ENCODE measurements at regions not wholly inside any gene's neighbourhood (a gene's known extent, or its start where the extent isn't known, plus 50 kb on each side); places are given as distances from the start of the nearest gene placed in this dataset.

DNA sequence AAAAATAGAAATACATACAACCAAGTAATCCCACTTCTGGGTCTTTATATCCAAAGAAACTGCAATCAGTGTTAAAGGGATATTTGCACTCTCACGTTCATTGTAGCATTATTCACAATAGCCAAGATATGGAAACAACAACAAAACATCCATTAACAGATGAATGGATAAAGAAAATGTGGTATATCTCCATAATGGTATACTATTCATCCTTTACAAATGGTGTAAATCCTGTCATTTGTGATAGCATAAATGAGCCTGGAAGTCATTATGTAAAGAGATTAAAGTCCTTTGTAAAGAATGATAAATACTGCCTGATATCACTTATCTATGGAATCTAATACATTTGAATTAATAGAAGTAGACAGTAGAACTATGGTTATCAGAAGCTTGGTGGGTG lies 327.7 kb downstream of the UTRN start:
- H3K36me3 ChIP-seq (ENCODE audit: control insufficient read depth in 4 of 4, insufficient read depth in 3 of 4, low read depth in 1 of 4, low read length in 3 of 4): no peaks in the 10 kb centered on the region
- TF ChIP-seq EGR1 (IDR thresholded peaks at IDR 0.05; ENCODE audit: low read depth in 2 of 2) (no peak), HNF4A (conservative IDR thresholded peaks at IDR 0.05) (no peak), FOXA2 (IDR thresholded peaks at IDR 0.05) (no peak), RAD21 (IDR thresholded peaks at IDR 0.05) (no peak), RXRA (IDR thresholded peaks at IDR 0.05) (no peak), FOXA1 (IDR thresholded peaks at IDR 0.05) (no peak), YY1 (IDR thresholded peaks at IDR 0.05) (no peak), SP1 (IDR thresholded peaks at IDR 0.05) (no peak), TAF1 (conservative IDR thresholded peaks at IDR 0.05) (no peak), GABPA (IDR thresholded peaks at IDR 0.05 in 1 of 2, conservative IDR thresholded peaks at IDR 0.05 in 1 of 2) (no peak), NR2F2 (IDR thresholded peaks at IDR 0.05) (no peak), HNF4G (IDR thresholded peaks at IDR 0.05) (no peak), JUND (IDR thresholded peaks at IDR 0.05) (no peak)
- TF ChIP-seq, protein P1, sequence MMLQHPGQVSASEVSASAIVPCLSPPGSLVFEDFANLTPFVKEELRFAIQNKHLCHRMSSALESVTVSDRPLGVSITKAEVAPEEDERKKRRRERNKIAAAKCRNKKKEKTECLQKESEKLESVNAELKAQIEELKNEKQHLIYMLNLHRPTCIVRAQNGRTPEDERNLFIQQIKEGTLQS (IDR thresholded peaks at IDR 0.05): no peak
- TF ChIP-seq, protein P2, sequence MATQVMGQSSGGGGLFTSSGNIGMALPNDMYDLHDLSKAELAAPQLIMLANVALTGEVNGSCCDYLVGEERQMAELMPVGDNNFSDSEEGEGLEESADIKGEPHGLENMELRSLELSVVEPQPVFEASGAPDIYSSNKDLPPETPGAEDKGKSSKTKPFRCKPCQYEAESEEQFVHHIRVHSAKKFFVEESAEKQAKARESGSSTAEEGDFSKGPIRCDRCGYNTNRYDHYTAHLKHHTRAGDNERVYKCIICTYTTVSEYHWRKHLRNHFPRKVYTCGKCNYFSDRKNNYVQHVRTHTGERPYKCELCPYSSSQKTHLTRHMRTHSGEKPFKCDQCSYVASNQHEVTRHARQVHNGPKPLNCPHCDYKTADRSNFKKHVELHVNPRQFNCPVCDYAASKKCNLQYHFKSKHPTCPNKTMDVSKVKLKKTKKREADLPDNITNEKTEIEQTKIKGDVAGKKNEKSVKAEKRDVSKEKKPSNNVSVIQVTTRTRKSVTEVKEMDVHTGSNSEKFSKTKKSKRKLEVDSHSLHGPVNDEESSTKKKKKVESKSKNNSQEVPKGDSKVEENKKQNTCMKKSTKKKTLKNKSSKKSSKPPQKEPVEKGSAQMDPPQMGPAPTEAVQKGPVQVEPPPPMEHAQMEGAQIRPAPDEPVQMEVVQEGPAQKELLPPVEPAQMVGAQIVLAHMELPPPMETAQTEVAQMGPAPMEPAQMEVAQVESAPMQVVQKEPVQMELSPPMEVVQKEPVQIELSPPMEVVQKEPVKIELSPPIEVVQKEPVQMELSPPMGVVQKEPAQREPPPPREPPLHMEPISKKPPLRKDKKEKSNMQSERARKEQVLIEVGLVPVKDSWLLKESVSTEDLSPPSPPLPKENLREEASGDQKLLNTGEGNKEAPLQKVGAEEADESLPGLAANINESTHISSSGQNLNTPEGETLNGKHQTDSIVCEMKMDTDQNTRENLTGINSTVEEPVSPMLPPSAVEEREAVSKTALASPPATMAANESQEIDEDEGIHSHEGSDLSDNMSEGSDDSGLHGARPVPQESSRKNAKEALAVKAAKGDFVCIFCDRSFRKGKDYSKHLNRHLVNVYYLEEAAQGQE (IDR thresholded peaks at IDR 0.05): no peak
- TF ChIP-seq, protein P3, sequence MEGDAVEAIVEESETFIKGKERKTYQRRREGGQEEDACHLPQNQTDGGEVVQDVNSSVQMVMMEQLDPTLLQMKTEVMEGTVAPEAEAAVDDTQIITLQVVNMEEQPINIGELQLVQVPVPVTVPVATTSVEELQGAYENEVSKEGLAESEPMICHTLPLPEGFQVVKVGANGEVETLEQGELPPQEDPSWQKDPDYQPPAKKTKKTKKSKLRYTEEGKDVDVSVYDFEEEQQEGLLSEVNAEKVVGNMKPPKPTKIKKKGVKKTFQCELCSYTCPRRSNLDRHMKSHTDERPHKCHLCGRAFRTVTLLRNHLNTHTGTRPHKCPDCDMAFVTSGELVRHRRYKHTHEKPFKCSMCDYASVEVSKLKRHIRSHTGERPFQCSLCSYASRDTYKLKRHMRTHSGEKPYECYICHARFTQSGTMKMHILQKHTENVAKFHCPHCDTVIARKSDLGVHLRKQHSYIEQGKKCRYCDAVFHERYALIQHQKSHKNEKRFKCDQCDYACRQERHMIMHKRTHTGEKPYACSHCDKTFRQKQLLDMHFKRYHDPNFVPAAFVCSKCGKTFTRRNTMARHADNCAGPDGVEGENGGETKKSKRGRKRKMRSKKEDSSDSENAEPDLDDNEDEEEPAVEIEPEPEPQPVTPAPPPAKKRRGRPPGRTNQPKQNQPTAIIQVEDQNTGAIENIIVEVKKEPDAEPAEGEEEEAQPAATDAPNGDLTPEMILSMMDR (IDR thresholded peaks at IDR 0.05; ENCODE audit: low read depth, low read length, missing input control): no peak
- TF ChIP-seq, protein P4, sequence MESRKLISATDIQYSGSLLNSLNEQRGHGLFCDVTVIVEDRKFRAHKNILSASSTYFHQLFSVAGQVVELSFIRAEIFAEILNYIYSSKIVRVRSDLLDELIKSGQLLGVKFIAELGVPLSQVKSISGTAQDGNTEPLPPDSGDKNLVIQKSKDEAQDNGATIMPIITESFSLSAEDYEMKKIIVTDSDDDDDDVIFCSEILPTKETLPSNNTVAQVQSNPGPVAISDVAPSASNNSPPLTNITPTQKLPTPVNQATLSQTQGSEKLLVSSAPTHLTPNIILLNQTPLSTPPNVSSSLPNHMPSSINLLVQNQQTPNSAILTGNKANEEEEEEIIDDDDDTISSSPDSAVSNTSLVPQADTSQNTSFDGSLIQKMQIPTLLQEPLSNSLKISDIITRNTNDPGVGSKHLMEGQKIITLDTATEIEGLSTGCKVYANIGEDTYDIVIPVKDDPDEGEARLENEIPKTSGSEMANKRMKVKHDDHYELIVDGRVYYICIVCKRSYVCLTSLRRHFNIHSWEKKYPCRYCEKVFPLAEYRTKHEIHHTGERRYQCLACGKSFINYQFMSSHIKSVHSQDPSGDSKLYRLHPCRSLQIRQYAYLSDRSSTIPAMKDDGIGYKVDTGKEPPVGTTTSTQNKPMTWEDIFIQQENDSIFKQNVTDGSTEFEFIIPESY (IDR thresholded peaks at IDR 0.05): no peak
- TF ChIP-seq, protein P5, sequence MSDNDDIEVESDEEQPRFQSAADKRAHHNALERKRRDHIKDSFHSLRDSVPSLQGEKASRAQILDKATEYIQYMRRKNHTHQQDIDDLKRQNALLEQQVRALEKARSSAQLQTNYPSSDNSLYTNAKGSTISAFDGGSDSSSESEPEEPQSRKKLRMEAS (IDR thresholded peaks at IDR 0.05): no peak
- no peak overlapping the region for H3K27ac ChIP-seq (ENCODE audit: low read depth in 1 of 2, low read length in 2 of 2)
- H3K27me3 ChIP-seq (ENCODE audit: control insufficient read depth in 4 of 4, insufficient read depth in 4 of 4, low read length in 3 of 4): no peaks in the 10 kb centered on the region
- no peak for DNase-seq (ENCODE audit: low spot score)
- WGBS: 95% methylated on average over 1 of the region's 1 CpG
- peaks cover 0 to 5% (median 0%) of the 10 kb centered on the region in 4 donors for H3K4me1 ChIP-seq (ENCODE audit: control insufficient read depth in 4 of 4, insufficient read depth in 4 of 4, low read length in 3 of 4)
- no peak overlapping the region for H3K4me3 ChIP-seq (ENCODE audit: low read depth in 1 of 3, low read length in 3 of 3)
- H3K9ac ChIP-seq (ENCODE audit: low read depth in 1 of 2, low read length in 2 of 2): no peak overlapping the region
- no peaks in the 10 kb centered on the region for H3K9me3 ChIP-seq (ENCODE audit: control insufficient read depth in 4 of 4, low read length in 3 of 4)

Data from liver (tissue), 8 donors.